K562 (cell line): ENCODE measurements at regions not wholly inside any gene's neighbourhood (a gene's known extent, or its start where the extent isn't known, plus 50 kb on each side); places are given as distances from the start of the nearest gene placed in this dataset.

Source experiments
- ATAC-seq: fragments of 200-7000 bp; cut with Tn5 transposase; 3 replicates; pipeline ENCODE4 v1.9.1; 2020; ENCODE audit warnings: moderate library complexity
- BruUV-seq: library from RNA; stranded (reverse); fragments of 400-500 nt; replicated peaks from 2 replicates; lab custom pipeline; 2021; lab: Mats Ljungman, UMichigan
- CTCF ChIA-PET: fragments of 300-600 bp; formaldehyde crosslinking; extraction: SDS; loops from one replicate; lab custom pipeline; 2021; ENCODE audit warnings: low intra/inter-chr PET ratio; lab: Yijun Ruan, JAX
- POLR2A ChIA-PET: fragments of 300-600, 350-650 bp; sonication (Branson Sonifier 250); formaldehyde crosslinking; extraction: SDS; loops from one replicate; lab custom pipeline; 2021; ENCODE audit warnings: antibody characterized with exemption, inconsistent platforms; lab: Yijun Ruan, JAX
- DNase-seq, 4 experiments: peaks; one replicate each; pipeline versions ENCODE4 v3.0.0 to v3.0.0-alpha.2; 2011 to 2018; ENCODE audit warnings: low spot score in 3 of 4, mixed read lengths in 3 of 4; ENCODE audit errors: extremely low read depth in 1 of 4
- FAIRE-seq: peaks from 2 replicates; lab custom pipeline; 2011; peaks lifted over from hg19 to GRCh38; lab: Jason Lieb, UNC
- H2AFZ ChIP-seq: 2 replicates; pipeline ENCODE4 v1.6.0; 2011; ENCODE audit warnings: low read depth, low read length, control low read depth, inconsistent platforms
- H3K27ac ChIP-seq: fragments of 200-600 bp; 3 replicates; pipeline ENCODE4 v1.8.0; 2011; ENCODE audit warnings: low read depth, mild to moderate bottlenecking, control low read depth, inconsistent platforms, low read length, moderate library complexity, mixed read lengths; ENCODE audit errors: extremely low read depth
- H3K27me3 ChIP-seq, 2 experiments: fragments of 300-600 bp in 1 of 2; 2 replicates in 1 of 2; 3 replicates in 1 of 2; pipeline versions ENCODE4 v1.6.0 to v1.8.0; 2011; ENCODE audit warnings: inconsistent platforms in 2 of 2, low read length in 2 of 2, mild to moderate bottlenecking in 1 of 2, mixed read lengths in 1 of 2, moderate library complexity in 1 of 2; ENCODE audit not compliant: control insufficient read depth in 2 of 2, insufficient read depth in 2 of 2
- H3K36me3 ChIP-seq: fragments of 300-600 bp; 3 replicates; pipeline ENCODE4 v1.8.0; 2011; ENCODE audit warnings: mild to moderate bottlenecking, low read length, inconsistent platforms; ENCODE audit not compliant: control insufficient read depth, insufficient read depth
- H3K4me1 ChIP-seq, 2 experiments: fragments of 200-600 bp in 1 of 2; replicated peaks in 1 of 2; 2 replicates in 1 of 2; 3 replicates in 1 of 2; pipeline versions ENCODE4 v1.5.1 to v1.8.0; 2011; ENCODE audit warnings: inconsistent platforms in 2 of 2, low read length in 2 of 2, mild to moderate bottlenecking in 1 of 2, mixed read lengths in 1 of 2, moderate library complexity in 1 of 2; ENCODE audit not compliant: control insufficient read depth in 2 of 2, insufficient read depth in 2 of 2
- H3K4me2 ChIP-seq: 2 replicates; pipeline ENCODE4 v1.6.1; 2011; ENCODE audit warnings: low read length, control low read depth, inconsistent platforms, mixed read lengths; ENCODE audit not compliant: insufficient read depth
- H3K4me3 ChIP-seq: fragments of 200-600 bp; sonication (generic), shearing (Covaris generic); 2 replicates; pipeline ENCODE4 v1.5.1; 2016; ENCODE audit warnings: control low read depth, inconsistent platforms
- H3K79me2 ChIP-seq: fragments of 200-600 bp; 3 replicates; pipeline ENCODE4 v1.8.0; 2011; ENCODE audit warnings: low read length, inconsistent platforms; ENCODE audit not compliant: control insufficient read depth, insufficient read depth
- H3K9ac ChIP-seq, 2 experiments: 2 replicates each; pipeline versions ENCODE4 v1.6.0 to v1.6.1; 2011; ENCODE audit warnings: low read depth in 2 of 2, low read length in 2 of 2, control low read depth in 1 of 2, inconsistent platforms in 1 of 2, mild to moderate bottlenecking in 1 of 2, mixed read lengths in 1 of 2; ENCODE audit not compliant: insufficient read depth in 1 of 2
- H3K9me1 ChIP-seq: one replicate; pipeline ENCODE4 v1.6.0; 2011; ENCODE audit warnings: inconsistent platforms, mild to moderate bottlenecking, low read length, moderate library complexity; ENCODE audit not compliant: control insufficient read depth, insufficient read depth
- H3K9me3 ChIP-seq: replicated peaks from 2 replicates; pipeline ENCODE4 v1.5.1; 2011; ENCODE audit warnings: low read depth, low read length, inconsistent platforms; ENCODE audit not compliant: control insufficient read depth, insufficient read depth
- H4K20me1 ChIP-seq: replicated peaks from 2 replicates; pipeline ENCODE4 v1.6.1; 2011; ENCODE audit warnings: low read length, inconsistent platforms, mixed read lengths; ENCODE audit not compliant: control insufficient read depth, insufficient read depth
- DEAF1 ChIP-seq: fragments of 450-650 bp; formaldehyde crosslinking; IDR thresholded peaks from 2 replicates; pipeline ENCODE4 v1.4.0; 2020; ENCODE audit warnings: mild to moderate bottlenecking, moderate library complexity
- ETV5 ChIP-seq: sonication (generic); formaldehyde crosslinking; IDR thresholded peaks from 2 replicates; pipeline ENCODE4 v1.4.0; 2020; ENCODE audit warnings: low read depth, mild to moderate bottlenecking, missing genetic modification reagents
- KDM4B ChIP-seq, 2 experiments: fragments of 450-650 bp in 1 of 2; sonication (generic) in 1 of 2; IDR thresholded peaks; 2 replicates each; pipeline ENCODE4 v1.6.1; 2016 to 2017; ENCODE audit warnings: borderline replicate concordance in 2 of 2, antibody characterized with exemption in 1 of 2, low read depth in 1 of 2, mild to moderate bottlenecking in 1 of 2
- WGBS: fragments of 100-300 bp; shearing (Covaris generic); methylation state at CpG from one replicate; pipeline ENCODE4 v1.1.6; 2016; ENCODE audit warnings: low coverage, mixed read lengths; ENCODE audit not compliant: insufficient coverage; ENCODE audit errors: missing lambda C conversion rate; 5-methylcytosine and 5-hydroxymethylcytosine counted together
- in situ Hi-C: fragments of 300-500 bp; cut with MboI; formaldehyde crosslinking; loops from 4 replicates; pipeline ENCODE4 v1.15.0; 2018; ENCODE audit warnings: inconsistent platforms, mixed read lengths
- intact Hi-C: fragments of 100-400 bp; cut with micrococcal nuclease; formaldehyde crosslinking; loops from 2 replicates; pipeline ENCODE4 v1.14.2; 2022

DNA sequence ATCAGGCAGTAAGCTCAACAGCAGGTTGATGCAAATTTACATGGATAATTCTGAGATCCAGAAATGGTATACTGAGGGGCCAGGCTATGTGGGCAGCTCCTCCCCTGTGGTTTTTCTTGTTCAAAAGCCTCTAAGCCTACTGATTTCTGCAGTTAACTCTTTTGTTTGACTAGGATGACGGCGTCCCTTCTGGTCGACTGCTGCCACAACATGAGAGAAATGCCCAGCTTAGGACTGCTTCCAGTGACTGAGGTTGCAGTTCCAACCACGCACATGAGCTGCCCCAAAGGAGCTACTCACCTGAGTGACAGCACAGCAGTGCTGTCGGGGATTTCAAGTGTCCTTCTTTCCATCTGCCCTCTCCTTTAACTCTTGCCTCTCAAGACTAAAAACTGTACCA, 973.0 kb upstream of the GHITM start (continued):
- no peak for TF ChIP-seq KDM4B (IDR thresholded peaks at IDR 0.05; ENCODE audit: borderline replicate concordance in 2 of 2, low read depth in 1 of 2)

GRCh38 chr10:83167081-83167480, 972.2 kb upstream of the GHITM start:
- Histone ChIP-seq H3K36me3 (no peaks in the 10 kb centered on the region), H3K9me1 (no peaks in the 10 kb centered on the region), H4K20me1 (no peaks in the 10 kb centered on the region), H3K9ac (no peak overlapping the region), H3K9me3 (no peaks in the 10 kb centered on the region), H3K4me2 (no peak overlapping the region), H3K27me3 (no peaks in the 10 kb centered on the region), H3K4me1 (no peaks in the 10 kb centered on the region), H3K4me3 (no peak overlapping the region), H2AFZ (no peak overlapping the region), H3K27ac (no peak overlapping the region), H3K79me2 (no peaks in the 10 kb centered on the region)
- intact Hi-C loops (no loop called here), in situ Hi-C loops (no loop called here)
- TF ChIP-seq ETV5 (CRISPR knock-in tag) (no peak), DEAF1 (CRISPR knock-in tag) (no peak)
- WGBS = 0% methylated on average over 4 of the region's 4 CpGs
- ChIA-PET CTCF (no interaction called here), POLR2A (no interaction called here)
- DNase-seq = no peak
- BruUV-seq = no TSS peak
- no peak for ATAC-seq
- no peak for FAIRE-seq
